Stomach (tissue), 8 donors: ENCODE measurements at regions not wholly inside any gene's neighbourhood (a gene's known extent, or its start where the extent isn't known, plus 50 kb on each side); places are given as distances from the start of the nearest gene placed in this dataset.
"Not testable (repeated sequence)": the region's sequence is repeated elsewhere in the genome, so short reads cannot be mapped to it uniquely, and the experiment has no call there.

Experiments used
- DNase-seq, 2 donors: peaks; one replicate each; pipeline versions ENCODE4 v3.0.0 to v3.0.0-alpha.2; 2013 to 2019
- H3K27ac ChIP-seq, 5 donors: fragments of 200-600 bp in 4 of 5; sonication (generic) in 4 of 5; one replicate each; pipeline ENCODE4 v1.5.1; 2013 to 2019; ENCODE audit warnings: mild to moderate bottlenecking in 1 of 5, moderate library complexity in 1 of 5
- H3K27me3 ChIP-seq, 3 donors: fragments of 200-600 bp; sonication (generic); one replicate each; pipeline ENCODE4 v1.5.1; 2017 to 2019; ENCODE audit warnings: mixed run types in 1 of 3
- H3K36me3 ChIP-seq, 4 donors: fragments of 200-600 bp; sonication (generic); 1 replicate in 3 of 4; 2 replicates in 1 of 4; pipeline ENCODE4 v1.5.1; 2016 to 2019
- H3K4me1 ChIP-seq, 4 donors: fragments of 200-600 bp; sonication (generic); one replicate each; pipeline ENCODE4 v1.5.1; 2016 to 2019
- H3K4me3 ChIP-seq, 4 donors: fragments of 200-600 bp; sonication (generic) in 3 of 4; one replicate each; pipeline ENCODE4 v1.5.1; 2016 to 2019; ENCODE audit warnings: mild to moderate bottlenecking in 1 of 4
- H3K9me3 ChIP-seq, 4 donors: fragments of 200-600 bp; sonication (generic); one replicate each; pipeline ENCODE4 v1.5.1; 2016 to 2019
- CTCF ChIP-seq, 7 experiments: fragments of 450-650 bp in 4 of 7; fragments of 200-600 bp in 3 of 7; sonication (generic) in 3 of 7; IDR thresholded peaks; one replicate each; pipeline ENCODE4 v1.5.1; 2016 to 2019; ENCODE audit warnings: antibody characterized with exemption in 7 of 7, control low read depth in 2 of 7, mild to moderate bottlenecking in 1 of 7
- EP300 ChIP-seq: sonication (generic); formaldehyde crosslinking; IDR thresholded peaks from one replicate; pipeline ENCODE4 v1.6.1; 2017; ENCODE audit warnings: antibody characterized with exemption
- POLR2A ChIP-seq, 4 donors: fragments of 450-650 bp; IDR thresholded peaks; one replicate each; pipeline ENCODE4 v1.6.1; 2016; ENCODE audit warnings: antibody characterized with exemption in 4 of 4, control low read depth in 2 of 4, mild to moderate bottlenecking in 1 of 4, moderate library complexity in 1 of 4
- POLR2AphosphoS5 ChIP-seq, 3 donors: sonication (generic); formaldehyde crosslinking; IDR thresholded peaks; one replicate each; pipeline ENCODE4 v1.6.1; 2016; ENCODE audit warnings: antibody characterized with exemption in 3 of 3
- WGBS, 5 donors: extraction: QIAGEN DNeasy Blood & Tissue Kit in 3 of 5; methylation state at CpG; one replicate each; pipeline versions ENCODE4 v1.1.5 to v1.1.7; 2013 to 2018; 5-methylcytosine and 5-hydroxymethylcytosine counted together
- intact Hi-C: fragments of 100-400 bp; cut with DNase I; formaldehyde crosslinking; loops from one replicate; pipeline ENCODE4 v1.15.1; 2023; ENCODE audit warnings: low total_unique reads
- donor health status: healthy with polysubstance abuse.
- donor health status: Bipolar disorder and iron deficiency.
- donor health status: healthy.

GRCh38 chr13:83077499-83077898 lies 804.8 kb downstream of the SLITRK1 start:
- WGBS, 5 donors: 53 to 71% (median 69%) methylated on average over 2 of the region's 2 CpGs
- Histone ChIP-seq H3K9me3 (peaks cover 0 to 6% (median 3%) of the 10 kb centered on the region in 4 donors), H3K27me3 (no peaks in the 10 kb centered on the region), H3K4me1 (no peaks in the 10 kb centered on the region), H3K4me3 (no peak overlapping the region), H3K27ac (no peak overlapping the region), H3K36me3 (no peaks in the 10 kb centered on the region)
- intact Hi-C loops: no loop called here
- no peak for DNase-seq
- no peak for TF ChIP-seq EP300

- H3K27me3 ChIP-seq, intact Hi-C loops, DNase-seq, H3K36me3 ChIP-seq, H3K4me3 ChIP-seq, H3K27ac ChIP-seq, H3K4me1 ChIP-seq: not testable (repeated sequence)
- H3K9me3 ChIP-seq: peaks cover 0 to 15% (median 3%) of the 10 kb centered on the region in 4 donors
Measured at GRCh38 chr13:83073930-83074329, 808.3 kb downstream of the SLITRK1 start.

- H3K4me1 ChIP-seq: no peaks in the 10 kb centered on the region
- intact Hi-C loops: no loop called here
- H3K4me3 ChIP-seq: no peak overlapping the region
- TF ChIP-seq POLR2A (IDR thresholded peaks at IDR 0.05): no peak
- peak; percentile 97 for TF ChIP-seq EP300
- no peak for TF ChIP-seq CTCF (IDR thresholded peaks at IDR 0.05)
- TF ChIP-seq POLR2AphosphoS5 (IDR thresholded peaks at IDR 0.05): peak; percentile 78 to 93 (median 90)
- no peaks in the 10 kb centered on the region for H3K36me3 ChIP-seq
- peak overlapping the region in 1 of 5 donors; percentile 24 for H3K27ac ChIP-seq
- H3K9me3 ChIP-seq: no peaks in the 10 kb centered on the region
- WGBS, 5 donors: 39 to 60% (median 49%) methylated on average over 3 of the region's 3 CpGs
- H3K27me3 ChIP-seq: no peaks in the 10 kb centered on the region
- peak in 1 of 2 donors; percentile 49 for DNase-seq
Measured at GRCh38 chr13:83065108-83065507, 817.2 kb downstream of the SLITRK1 start.

GRCh38 chr13:83057119-83057518 lies 825.2 kb downstream of the SLITRK1 start:
- no peaks in the 10 kb centered on the region for H3K36me3 ChIP-seq
- WGBS, 5 donors: 92 to 93% (median 93%) methylated on average over 1 of the region's 1 CpG
- no peak overlapping the region for H3K27ac ChIP-seq
- H3K4me1 ChIP-seq: no peaks in the 10 kb centered on the region
- H3K4me3 ChIP-seq: no peak overlapping the region
- no peak for DNase-seq
- no peak for TF ChIP-seq CTCF (IDR thresholded peaks at IDR 0.05)
- no peak for TF ChIP-seq POLR2AphosphoS5 (IDR thresholded peaks at IDR 0.05)
- TF ChIP-seq EP300: no peak
- no peak for TF ChIP-seq POLR2A (IDR thresholded peaks at IDR 0.05)
- no peaks in the 10 kb centered on the region for H3K9me3 ChIP-seq
- no peaks in the 10 kb centered on the region for H3K27me3 ChIP-seq
- intact Hi-C loops: no loop called here

- 87 to 91% (median 89%) methylated on average over 3 of the region's 3 CpGs for WGBS, 5 donors
- no peak for TF ChIP-seq CTCF (IDR thresholded peaks at IDR 0.05)
- no peak for TF ChIP-seq POLR2A (IDR thresholded peaks at IDR 0.05)
- no peak for TF ChIP-seq POLR2AphosphoS5 (IDR thresholded peaks at IDR 0.05)
- TF ChIP-seq EP300: no peak
- Histone ChIP-seq H3K27ac (no peak overlapping the region), H3K36me3 (no peaks in the 10 kb centered on the region), H3K9me3 (no peaks in the 10 kb centered on the region), H3K4me1 (no peaks in the 10 kb centered on the region), H3K27me3 (no peaks in the 10 kb centered on the region), H3K4me3 (no peak overlapping the region)
- intact Hi-C loops: no loop called here
- DNase-seq: no peak
Measured at GRCh38 chr13:83056269-83056668, 826.0 kb downstream of the SLITRK1 start.
